ENCODE measurements at regions not wholly inside any gene's neighbourhood (a gene's known extent, or its start where the extent isn't known, plus 50 kb on each side); places are given as distances from the start of the nearest gene placed in this dataset.

DNA sequence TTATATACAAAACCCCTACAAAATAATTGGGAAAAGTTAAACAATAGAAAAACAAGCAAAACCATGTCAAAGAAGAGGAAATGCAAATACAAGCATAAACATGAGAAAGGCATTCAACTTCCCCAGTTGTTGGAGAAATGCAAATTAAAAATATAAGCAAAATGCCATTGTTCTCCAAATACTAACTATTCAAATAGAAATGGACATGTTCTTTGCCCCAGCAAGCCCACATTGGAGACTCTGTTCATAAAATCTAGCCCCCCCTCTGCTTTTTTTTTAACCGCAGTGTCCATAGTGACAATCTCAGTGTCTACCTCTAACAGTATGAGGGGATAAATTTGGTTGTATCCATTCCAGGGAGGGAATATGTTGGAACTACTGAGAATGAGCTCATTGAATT is 59.7 kb upstream of the LCTL start:
- DNase-seq (ENCODE audit: low read depth in 6 of 9, low spot score in 9 of 9), result no peak
- peaks cover 22 to 27% of the 10 kb centered on the region in 2 donors for H3K27me3 ChIP-seq (ENCODE audit: control insufficient read depth in 2 of 2, insufficient read depth in 1 of 2, low read length in 1 of 2)
- peaks cover 0 to 11% of the 10 kb centered on the region in 2 donors for H3K4me1 ChIP-seq (ENCODE audit: control insufficient read depth in 2 of 2, insufficient read depth in 2 of 2, low read length in 2 of 2)
- H3K4me3 ChIP-seq (ENCODE audit: low read length in 2 of 2), result no peak overlapping the region
- H3K36me3 ChIP-seq (ENCODE audit: control insufficient read depth in 2 of 2, insufficient read depth in 2 of 2, low read length in 1 of 2), result no peaks in the 10 kb centered on the region
- H3K9me3 ChIP-seq (ENCODE audit: control insufficient read depth in 2 of 2, insufficient read depth in 1 of 2, low read length in 1 of 2), result no peaks in the 10 kb centered on the region
- WGBS, result 94% methylated on average over 1 of the region's 1 CpG
- H3K27ac ChIP-seq (ENCODE audit: low read depth in 1 of 2, low read length in 1 of 2), result no peak overlapping the region

DNA sequence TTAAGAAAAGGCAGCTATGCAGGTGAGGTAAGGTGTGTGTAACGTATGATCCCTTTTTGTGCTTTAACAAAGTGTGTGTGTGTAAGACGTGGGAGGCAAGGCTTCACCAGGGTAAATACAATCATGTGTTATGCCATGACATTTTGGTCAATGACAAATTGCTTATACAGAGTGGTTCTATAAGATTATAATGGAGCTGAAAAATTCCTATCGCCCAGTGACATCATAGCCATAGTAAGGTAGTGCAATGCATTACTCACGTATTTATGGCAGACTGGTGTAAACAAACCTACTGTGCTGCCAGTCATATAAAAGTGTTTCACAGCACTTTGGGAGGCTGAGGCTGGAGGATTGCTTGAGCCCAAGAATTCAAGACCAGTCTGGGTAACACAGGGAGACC is 60.2 kb upstream of the LCTL start:
- H3K4me1 ChIP-seq (ENCODE audit: control insufficient read depth in 2 of 2, insufficient read depth in 2 of 2, low read length in 2 of 2), result peaks cover 0 to 11% of the 10 kb centered on the region in 2 donors
- H3K36me3 ChIP-seq (ENCODE audit: control insufficient read depth in 2 of 2, insufficient read depth in 2 of 2, low read length in 1 of 2), result no peaks in the 10 kb centered on the region
- no peak overlapping the region for H3K4me3 ChIP-seq (ENCODE audit: low read length in 2 of 2)
- peaks cover 19 to 23% of the 10 kb centered on the region in 2 donors for H3K27me3 ChIP-seq (ENCODE audit: control insufficient read depth in 2 of 2, insufficient read depth in 1 of 2, low read length in 1 of 2)
- no peak for DNase-seq (ENCODE audit: low read depth in 6 of 9, low spot score in 9 of 9)
- H3K27ac ChIP-seq (ENCODE audit: low read depth in 1 of 2, low read length in 1 of 2), result no peak overlapping the region
- H3K9me3 ChIP-seq (ENCODE audit: control insufficient read depth in 2 of 2, insufficient read depth in 1 of 2, low read length in 1 of 2), result no peaks in the 10 kb centered on the region
- 97% methylated on average over 4 of the region's 4 CpGs for WGBS

DNA sequence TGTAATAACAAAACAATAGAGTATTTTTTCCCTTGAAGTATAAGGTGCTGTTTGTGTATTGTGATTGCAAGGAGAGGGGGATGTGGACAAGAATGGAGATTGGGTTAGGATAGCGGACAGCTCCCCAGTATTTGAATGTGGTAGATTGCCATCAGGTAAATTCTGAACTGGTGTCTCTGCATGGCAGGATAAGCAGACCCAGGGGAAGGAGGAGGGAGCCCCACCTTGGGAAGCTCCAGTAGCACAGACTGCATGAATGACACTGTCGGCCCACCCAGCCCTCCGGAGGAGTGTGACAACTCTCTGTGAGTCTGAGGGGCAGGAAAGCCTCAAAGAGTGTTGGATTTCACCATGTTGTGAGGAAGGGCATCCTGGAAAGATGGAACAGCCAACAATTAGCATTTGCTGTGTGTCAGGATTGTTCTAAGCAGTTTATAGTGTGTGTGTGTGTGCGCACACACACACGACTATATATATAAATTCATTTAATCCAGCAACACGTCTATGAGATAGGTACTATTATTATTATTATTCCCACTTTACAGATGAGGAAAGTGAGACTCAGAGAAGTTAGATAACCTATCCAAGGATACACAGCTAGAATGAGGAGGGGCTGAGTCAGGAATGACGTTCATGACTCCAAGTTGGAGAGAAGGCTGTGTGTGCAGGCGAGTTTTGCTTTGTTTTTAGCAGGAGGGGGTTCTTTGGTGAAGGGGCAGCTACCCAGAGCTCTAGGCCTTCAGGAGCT is 63.4 kb upstream of the LCTL start:
- no peaks in the 10 kb centered on the region for H3K36me3 ChIP-seq (ENCODE audit: control insufficient read depth in 2 of 2, insufficient read depth in 2 of 2, low read length in 1 of 2)
- 96% methylated on average over 8 of the region's 8 CpGs for WGBS
- H3K4me1 ChIP-seq (ENCODE audit: control insufficient read depth in 2 of 2, insufficient read depth in 2 of 2, low read length in 2 of 2), result no peaks in the 10 kb centered on the region
- H3K27me3 ChIP-seq (ENCODE audit: control insufficient read depth in 2 of 2, insufficient read depth in 1 of 2, low read length in 1 of 2), result no peaks in the 10 kb centered on the region
- H3K4me3 ChIP-seq (ENCODE audit: low read length in 2 of 2), result no peak overlapping the region
- no peak for DNase-seq (ENCODE audit: low read depth in 6 of 9, low spot score in 9 of 9)
- no peaks in the 10 kb centered on the region for H3K9me3 ChIP-seq (ENCODE audit: control insufficient read depth in 2 of 2, insufficient read depth in 1 of 2, low read length in 1 of 2)
- no peak overlapping the region for H3K27ac ChIP-seq (ENCODE audit: low read depth in 1 of 2, low read length in 1 of 2)

DNA sequence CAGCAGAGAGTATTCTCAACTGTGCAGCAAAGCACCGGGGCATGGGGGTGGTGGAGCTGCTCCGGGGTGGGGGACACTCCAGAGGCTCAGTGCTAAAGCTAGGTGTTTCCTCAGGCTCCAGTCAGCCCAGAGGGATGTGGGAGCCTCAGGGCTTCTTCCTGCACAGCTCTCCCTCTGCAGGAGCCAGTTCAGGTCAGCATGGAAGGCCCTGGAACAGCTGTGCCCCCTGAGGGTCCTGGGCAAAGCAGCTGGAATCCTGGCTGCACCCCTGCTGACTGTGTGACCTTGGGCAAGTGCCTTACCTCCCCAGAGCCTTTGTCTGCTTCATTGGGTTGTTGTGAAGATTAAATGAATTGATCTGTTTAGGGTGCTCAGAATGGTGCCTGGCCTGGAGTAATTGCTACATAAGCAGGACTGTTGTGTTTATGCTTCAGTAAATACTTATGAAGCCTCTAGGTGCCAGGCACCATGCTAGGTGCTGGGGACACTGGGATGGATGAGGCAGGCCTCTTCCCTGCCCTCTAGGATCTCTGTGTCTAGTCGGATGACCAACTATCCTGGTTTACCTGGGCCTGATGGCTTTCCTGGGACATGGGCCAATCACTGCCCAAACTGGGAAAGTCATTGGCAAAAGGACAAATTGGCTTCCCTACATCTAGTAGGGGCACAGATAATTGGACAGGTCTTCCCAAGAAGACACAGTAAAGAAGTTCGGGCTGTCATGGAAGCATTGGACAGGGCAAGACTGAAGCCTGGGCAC is 64.2 kb upstream of the LCTL start:
- Histone ChIP-seq H3K9me3 (ENCODE audit: control insufficient read depth in 2 of 2, insufficient read depth in 1 of 2, low read length in 1 of 2) (no peaks in the 10 kb centered on the region), H3K36me3 (ENCODE audit: control insufficient read depth in 2 of 2, insufficient read depth in 2 of 2, low read length in 1 of 2) (no peaks in the 10 kb centered on the region), H3K4me3 (ENCODE audit: low read length in 2 of 2) (no peak overlapping the region), H3K4me1 (ENCODE audit: control insufficient read depth in 2 of 2, insufficient read depth in 2 of 2, low read length in 2 of 2) (no peaks in the 10 kb centered on the region), H3K27me3 (ENCODE audit: control insufficient read depth in 2 of 2, insufficient read depth in 1 of 2, low read length in 1 of 2) (no peaks in the 10 kb centered on the region), H3K27ac (ENCODE audit: low read depth in 1 of 2, low read length in 1 of 2) (no peak overlapping the region)
- no peak for DNase-seq (ENCODE audit: low read depth in 6 of 9, low spot score in 9 of 9)
- 97% methylated on average over 4 of the region's 4 CpGs for WGBS

DNA sequence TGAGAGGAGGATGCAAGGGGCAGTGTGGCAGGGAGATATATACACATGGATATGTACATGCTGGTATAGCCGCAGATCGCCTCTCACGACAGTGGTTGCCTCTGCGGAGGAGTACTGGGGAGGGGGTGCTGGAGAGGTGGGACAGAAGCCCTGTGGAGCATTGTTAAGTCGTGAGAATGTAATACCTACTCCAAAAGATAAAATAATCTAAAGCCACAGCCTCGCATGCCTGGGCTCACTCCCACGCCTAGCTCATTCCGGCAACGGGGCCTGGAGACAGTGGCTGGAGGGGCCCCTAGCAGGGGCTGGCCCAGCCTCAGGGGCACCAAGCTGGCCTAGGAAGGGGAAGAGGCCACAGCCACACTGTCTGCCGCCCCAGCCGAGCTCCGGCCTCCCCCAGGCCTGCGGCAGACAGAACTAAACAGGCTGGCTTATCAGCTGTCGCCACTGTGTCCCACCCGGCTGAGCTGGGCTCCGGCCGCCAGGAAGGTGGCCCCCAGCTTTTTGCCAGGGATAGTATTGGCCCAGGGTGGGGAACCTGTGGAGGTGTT is 65.1 kb upstream of the LCTL start:
- 88% methylated on average over 17 of the region's 17 CpGs for WGBS
- no peaks in the 10 kb centered on the region for H3K9me3 ChIP-seq (ENCODE audit: control insufficient read depth in 2 of 2, insufficient read depth in 1 of 2, low read length in 1 of 2)
- no peaks in the 10 kb centered on the region for H3K36me3 ChIP-seq (ENCODE audit: control insufficient read depth in 2 of 2, insufficient read depth in 2 of 2, low read length in 1 of 2)
- H3K4me3 ChIP-seq (ENCODE audit: low read length in 2 of 2), result no peak overlapping the region
- no peaks in the 10 kb centered on the region for H3K27me3 ChIP-seq (ENCODE audit: control insufficient read depth in 2 of 2, insufficient read depth in 1 of 2, low read length in 1 of 2)
- H3K4me1 ChIP-seq (ENCODE audit: control insufficient read depth in 2 of 2, insufficient read depth in 2 of 2, low read length in 2 of 2), result no peaks in the 10 kb centered on the region
- no peak for DNase-seq (ENCODE audit: low read depth in 6 of 9, low spot score in 9 of 9)
- no peak overlapping the region for H3K27ac ChIP-seq (ENCODE audit: low read depth in 1 of 2, low read length in 1 of 2)

DNA sequence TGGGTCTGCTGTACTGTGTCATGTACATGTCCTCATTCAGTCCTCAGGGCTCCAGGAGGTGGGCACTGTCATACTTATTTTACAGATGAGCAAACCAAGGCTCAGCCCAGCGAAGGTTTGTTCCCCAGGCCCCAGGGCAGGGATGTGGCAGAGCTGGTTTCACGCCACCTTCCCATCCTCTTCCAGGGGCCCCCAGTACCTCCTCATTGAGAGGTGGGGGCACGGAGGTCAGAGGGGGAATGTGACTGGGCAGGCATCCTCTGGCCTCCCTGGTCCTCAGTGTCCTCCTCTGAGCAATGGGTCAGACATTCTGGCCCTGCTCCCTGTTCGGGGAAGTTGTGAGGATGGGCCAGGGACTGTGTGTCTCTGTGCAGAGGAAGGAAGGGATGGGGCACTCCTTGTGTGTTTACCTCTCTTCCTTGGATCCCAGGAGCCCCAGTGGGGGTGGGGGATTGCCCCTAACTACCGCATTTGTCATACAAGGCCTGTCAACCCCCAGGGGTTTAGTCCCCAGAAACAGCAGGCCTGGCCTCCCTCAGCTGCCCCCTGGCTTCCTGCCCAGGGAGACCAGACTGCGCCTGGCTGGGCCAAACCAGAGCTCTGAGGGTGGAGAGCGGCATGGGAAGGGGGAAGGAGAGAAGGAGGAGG is 65.9 kb upstream of the LCTL start:
- 90% methylated on average over 7 of the region's 7 CpGs for WGBS

DNA sequence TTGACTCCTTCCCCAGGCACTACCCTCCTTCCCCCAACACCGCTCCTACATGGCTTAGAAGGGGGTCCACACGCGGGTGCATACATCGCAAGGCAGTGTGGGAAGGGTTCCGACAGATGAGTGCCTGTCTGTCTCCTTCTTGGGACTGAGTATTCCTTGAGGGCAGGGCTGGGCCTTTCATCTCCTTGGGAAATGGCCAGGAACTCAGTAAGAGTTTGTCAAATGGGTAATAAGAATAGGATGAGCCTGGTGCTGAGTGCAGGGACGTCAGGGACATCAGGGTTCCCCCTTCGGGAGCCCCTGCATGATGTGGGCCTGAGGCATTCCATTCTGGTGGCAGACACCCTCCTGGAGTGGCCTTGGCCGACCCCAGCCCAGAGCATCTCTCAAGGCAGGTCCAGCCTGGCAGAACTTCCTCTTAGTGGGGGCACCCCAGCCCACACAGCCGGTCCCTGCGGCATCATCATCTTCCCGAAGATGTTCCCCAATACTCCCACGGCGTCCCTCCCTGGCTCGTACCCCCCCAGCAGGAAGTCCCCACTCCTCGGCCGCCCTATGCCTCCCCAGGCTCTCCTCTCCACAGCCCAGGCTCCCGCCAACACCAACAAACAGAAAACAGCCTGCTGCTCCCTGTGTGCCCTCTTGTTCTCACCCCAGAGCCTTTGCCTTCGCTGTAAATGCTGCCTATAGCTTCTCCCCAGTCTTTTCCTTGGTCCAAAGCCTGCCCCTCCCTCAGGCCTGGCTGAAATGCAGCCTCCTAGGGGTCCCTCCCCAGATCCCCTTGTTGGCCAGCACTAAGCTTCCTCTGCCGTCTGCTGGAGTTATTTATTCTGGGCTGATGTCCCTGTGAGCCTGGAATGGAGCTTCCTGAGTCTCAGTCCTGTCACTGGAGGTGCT is 67.5 kb upstream of the LCTL start:
- peaks cover 0 to 3% of the 10 kb centered on the region in 2 donors for H3K4me1 ChIP-seq (ENCODE audit: control insufficient read depth in 2 of 2, insufficient read depth in 2 of 2, low read length in 2 of 2)
- no peaks in the 10 kb centered on the region for H3K36me3 ChIP-seq (ENCODE audit: control insufficient read depth in 2 of 2, insufficient read depth in 2 of 2, low read length in 1 of 2)
- H3K9me3 ChIP-seq (ENCODE audit: control insufficient read depth in 2 of 2, insufficient read depth in 1 of 2, low read length in 1 of 2), result no peaks in the 10 kb centered on the region
- WGBS, result 85% methylated on average over 19 of the region's 19 CpGs
- no peak overlapping the region for H3K27ac ChIP-seq (ENCODE audit: low read depth in 1 of 2, low read length in 1 of 2)
- no peak for DNase-seq (ENCODE audit: low read depth in 6 of 9, low spot score in 9 of 9)
- no peaks in the 10 kb centered on the region for H3K27me3 ChIP-seq (ENCODE audit: control insufficient read depth in 2 of 2, insufficient read depth in 1 of 2, low read length in 1 of 2)
- H3K4me3 ChIP-seq (ENCODE audit: low read length in 2 of 2), result no peak overlapping the region

More for the DNA sequence above, 65.9 kb upstream of the LCTL start:
- Histone ChIP-seq H3K27me3 (ENCODE audit: control insufficient read depth in 2 of 2, insufficient read depth in 1 of 2, low read length in 1 of 2) (no peaks in the 10 kb centered on the region), H3K4me3 (ENCODE audit: low read length in 2 of 2) (no peak overlapping the region), H3K36me3 (ENCODE audit: control insufficient read depth in 2 of 2, insufficient read depth in 2 of 2, low read length in 1 of 2) (no peaks in the 10 kb centered on the region), H3K27ac (ENCODE audit: low read depth in 1 of 2, low read length in 1 of 2) (no peak overlapping the region), H3K9me3 (ENCODE audit: control insufficient read depth in 2 of 2, insufficient read depth in 1 of 2, low read length in 1 of 2) (no peaks in the 10 kb centered on the region), H3K4me1 (ENCODE audit: control insufficient read depth in 2 of 2, insufficient read depth in 2 of 2, low read length in 2 of 2) (no peaks in the 10 kb centered on the region)
- no peak for DNase-seq (ENCODE audit: low read depth in 6 of 9, low spot score in 9 of 9)

DNA sequence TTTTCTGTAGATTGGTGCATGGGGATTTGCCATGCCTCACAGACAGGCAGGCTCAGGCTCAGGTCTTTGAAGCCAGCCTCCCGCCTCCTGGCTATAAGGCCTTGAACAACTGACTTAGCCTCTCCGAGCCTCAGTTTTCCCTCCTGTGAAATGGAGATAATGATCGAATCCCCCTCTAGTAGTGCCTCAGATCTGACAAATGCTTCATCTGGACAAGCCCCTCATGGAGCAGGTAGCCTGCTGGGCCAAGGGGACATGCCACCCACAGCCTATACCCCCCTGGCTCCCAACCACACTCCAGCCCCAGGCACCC is 68.1 kb upstream of the LCTL start:
- H3K27me3 ChIP-seq (ENCODE audit: control insufficient read depth in 2 of 2, insufficient read depth in 1 of 2, low read length in 1 of 2), result no peaks in the 10 kb centered on the region
- peaks cover 0 to 8% of the 10 kb centered on the region in 2 donors for H3K4me1 ChIP-seq (ENCODE audit: control insufficient read depth in 2 of 2, insufficient read depth in 2 of 2, low read length in 2 of 2)
- no peaks in the 10 kb centered on the region for H3K9me3 ChIP-seq (ENCODE audit: control insufficient read depth in 2 of 2, insufficient read depth in 1 of 2, low read length in 1 of 2)
- H3K27ac ChIP-seq (ENCODE audit: low read depth in 1 of 2, low read length in 1 of 2), result no peak overlapping the region
- DNase-seq (ENCODE audit: low read depth in 6 of 9, low spot score in 9 of 9), result no peak
- H3K4me3 ChIP-seq (ENCODE audit: low read length in 2 of 2), result no peak overlapping the region
- no peaks in the 10 kb centered on the region for H3K36me3 ChIP-seq (ENCODE audit: control insufficient read depth in 2 of 2, insufficient read depth in 2 of 2, low read length in 1 of 2)
- WGBS, result 96% methylated on average over 3 of the region's 3 CpGs
